ENCODE measurements at regions not wholly inside any gene's neighbourhood (a gene's known extent, or its start where the extent isn't known, plus 50 kb on each side); places are given as distances from the start of the nearest gene placed in this dataset.
"Not testable (repeated sequence)": the region's sequence is repeated elsewhere in the genome, so short reads cannot be mapped to it uniquely, and the experiment has no call there.

DNA sequence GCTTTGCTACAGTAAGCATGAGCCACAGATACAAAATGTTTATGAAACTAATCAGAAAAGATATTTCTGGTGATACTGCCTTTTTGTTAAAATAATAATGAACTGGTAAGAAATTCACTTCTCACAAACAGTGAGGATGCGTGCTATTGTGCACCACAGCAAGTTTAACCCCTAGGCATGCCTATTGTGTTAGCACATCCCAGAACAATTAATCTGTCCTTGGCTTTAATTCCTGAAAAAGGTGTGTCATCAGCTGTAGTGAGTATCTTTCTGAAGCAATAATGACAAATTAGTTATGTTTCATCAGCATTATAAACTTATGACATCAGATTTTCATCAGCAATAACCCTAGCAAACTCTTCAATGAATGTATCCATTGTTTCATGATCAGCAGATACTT lies 1307.2 kb downstream of the EFNA5 start:
- DNase-seq (ENCODE audit: low spot score), result no peak

- DNase-seq (ENCODE audit: low spot score), result no peak
Measured at GRCh38 chr5:106361905-106362304, 1308.8 kb downstream of the EFNA5 start.

DNA sequence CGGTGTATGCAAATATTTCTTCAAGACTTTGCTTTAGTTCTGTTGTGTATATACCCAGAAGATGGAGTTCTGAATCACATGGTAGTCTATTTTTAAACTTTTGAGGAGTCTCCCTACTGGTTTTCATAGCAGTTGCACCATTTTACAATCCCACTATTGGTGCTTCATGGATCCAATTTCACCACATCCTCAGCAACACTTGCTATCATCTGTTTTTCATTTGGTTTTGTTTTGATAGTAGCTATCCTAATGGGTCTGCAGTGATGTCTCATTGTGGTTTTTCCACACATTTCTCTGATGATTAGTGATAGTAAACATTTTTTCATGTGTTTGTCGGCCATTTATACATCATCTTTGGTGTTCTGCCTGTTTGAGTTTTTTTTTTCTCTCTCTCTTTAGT lies 1339.3 kb downstream of the EFNA5 start:
- no peak for DNase-seq (ENCODE audit: low spot score)

- no peak for DNase-seq (ENCODE audit: low spot score)
Measured at GRCh38 chr5:106324356-106324755, 1346.4 kb downstream of the EFNA5 start.

GRCh38 chr5:106321242-106321641 lies 1349.5 kb downstream of the EFNA5 start:
- DNase-seq (ENCODE audit: low spot score), result no peak

DNA sequence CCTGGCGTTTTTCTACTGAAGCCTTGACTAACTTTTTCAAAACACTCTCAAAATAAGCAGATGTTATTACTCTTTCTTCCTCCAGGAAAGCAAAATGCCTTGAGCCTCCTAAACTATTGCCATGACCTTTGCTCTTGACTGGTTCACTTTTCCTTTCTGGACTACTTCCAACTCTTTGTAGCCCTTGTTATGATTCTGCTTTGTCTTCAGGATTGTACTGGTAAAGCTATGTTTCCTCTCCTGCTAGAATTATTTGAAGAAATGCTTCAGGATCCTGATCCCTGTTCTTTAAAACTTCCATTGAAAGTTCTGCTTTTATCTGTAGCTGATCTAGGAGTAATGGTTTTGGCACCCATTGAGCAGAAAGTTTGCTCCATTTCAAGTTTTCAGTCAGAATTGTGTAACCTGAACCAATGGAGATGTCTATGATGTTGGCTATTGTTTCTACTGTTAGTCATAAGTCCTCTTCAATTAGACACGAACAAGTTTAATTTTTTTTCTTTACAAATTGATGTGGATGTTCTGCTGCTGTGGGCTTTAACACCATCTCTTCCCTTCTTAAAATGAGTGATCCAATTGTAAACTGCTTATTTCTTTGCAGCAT lies 1356.4 kb downstream of the EFNA5 start:
- no peak for DNase-seq (ENCODE audit: low spot score)

GRCh38 chr5:106312360-106312759 lies 1358.4 kb downstream of the EFNA5 start:
- DNase-seq (ENCODE audit: low spot score), result no peak

GRCh38 chr5:106311230-106311915 lies 1359.4 kb downstream of the EFNA5 start:
- DNase-seq (ENCODE audit: low spot score), result no peak

GRCh38 chr5:106307265-106307664 lies 1363.5 kb downstream of the EFNA5 start:
- DNase-seq (ENCODE audit: low spot score), result no peak

DNA sequence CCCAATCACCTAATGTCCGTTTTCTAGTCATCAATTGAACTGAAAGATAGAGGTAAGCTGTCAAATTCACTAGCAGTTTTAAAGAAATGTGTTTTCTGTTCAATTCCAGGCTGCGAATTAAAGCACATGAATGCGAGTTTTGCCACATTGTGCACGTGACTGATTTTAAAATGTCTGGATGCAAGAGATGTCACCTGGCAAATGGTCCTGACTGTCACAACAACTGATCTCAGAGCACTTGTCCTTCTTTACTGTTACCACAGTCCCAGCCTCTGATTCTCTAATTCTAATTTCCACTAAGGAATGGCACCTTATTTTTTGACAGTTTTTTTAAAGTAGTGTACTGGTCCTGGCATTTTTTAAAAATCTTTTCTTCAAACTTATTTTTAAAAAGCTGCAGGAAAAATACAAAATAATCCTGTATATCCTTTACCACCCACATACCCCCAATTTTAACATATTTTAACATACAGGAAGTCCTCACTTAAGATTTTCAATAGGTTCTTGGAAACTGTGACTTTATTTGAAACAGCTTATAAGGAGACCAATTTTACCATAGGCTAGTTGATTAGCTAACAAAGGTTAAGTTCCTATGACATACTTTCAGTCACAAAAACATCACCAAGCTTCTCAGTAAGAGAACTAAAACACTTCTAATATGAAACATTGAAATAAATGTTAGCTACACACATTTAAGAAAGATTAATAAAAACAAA lies 1364.3 kb downstream of the EFNA5 start:
- DNase-seq (ENCODE audit: low spot score), result no peak

GRCh38 chr5:106303911-106304310 lies 1366.8 kb downstream of the EFNA5 start:
- DNase-seq (ENCODE audit: low spot score), result no peak

DNA sequence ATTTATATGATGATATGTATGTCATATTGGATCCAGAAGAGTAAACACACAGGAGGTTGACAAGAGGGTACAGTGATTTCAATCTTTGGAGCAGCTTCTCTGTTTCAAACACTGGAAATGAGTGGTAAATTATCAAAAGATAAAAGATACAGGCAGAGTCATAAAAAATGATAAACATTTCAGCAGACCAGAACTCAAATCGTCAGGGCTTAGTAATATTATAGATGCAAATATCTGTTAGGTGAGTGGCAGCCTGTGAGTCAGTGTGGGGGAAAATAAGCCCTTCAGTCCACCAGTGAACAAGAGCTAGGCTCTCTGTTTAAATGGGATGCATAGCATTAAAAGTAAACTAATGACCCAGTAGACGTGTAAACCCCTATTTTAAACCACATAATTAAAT lies 1378.1 kb downstream of the EFNA5 start:
- DNase-seq (ENCODE audit: low spot score), result no peak

DNA sequence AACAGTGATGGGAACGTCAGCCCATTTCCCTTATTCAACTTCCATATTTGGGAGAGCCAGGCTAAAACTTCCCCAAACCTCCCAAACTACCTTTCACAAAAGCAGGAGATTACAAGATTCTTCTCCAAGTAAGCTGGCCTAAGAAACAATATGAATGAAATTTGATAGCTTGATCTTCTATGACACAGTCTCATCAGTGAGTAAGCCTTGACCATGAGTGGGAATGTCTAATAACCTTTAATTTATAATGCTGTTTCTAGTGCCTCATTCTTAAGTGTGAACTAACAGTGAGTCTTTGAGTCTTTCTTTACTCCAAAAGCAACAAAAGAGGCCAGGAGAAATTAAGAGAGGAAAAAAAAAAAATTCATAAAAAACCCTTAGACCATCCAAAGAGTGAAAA lies 1379.9 kb downstream of the EFNA5 start:
- DNase-seq (ENCODE audit: low spot score), result no peak

DNA sequence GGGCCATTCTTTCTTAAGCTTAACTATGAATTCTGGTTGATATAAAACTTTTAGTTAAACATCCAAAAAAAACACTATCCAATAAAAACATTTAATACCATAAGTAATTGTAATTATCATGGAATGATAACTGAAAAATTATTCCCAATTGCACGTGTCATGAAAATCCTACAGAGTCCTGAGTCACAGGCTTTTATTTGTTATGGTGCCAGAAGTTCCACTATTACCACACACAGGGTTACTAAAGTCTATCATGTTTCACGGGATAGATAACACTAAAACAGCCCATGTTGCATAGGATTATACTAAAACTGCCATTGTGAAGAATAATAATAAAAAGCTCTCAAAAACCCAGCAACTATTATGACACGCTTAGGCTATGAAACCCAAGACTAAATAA lies 1381.8 kb downstream of the EFNA5 start:
- no peak for DNase-seq (ENCODE audit: low spot score)

- no peak for DNase-seq (ENCODE audit: low spot score)
Measured at GRCh38 chr5:106277540-106278096, 1393.1 kb downstream of the EFNA5 start.

- DNase-seq (ENCODE audit: low spot score), result no peak
Measured at GRCh38 chr5:106269252-106269843, 1401.4 kb downstream of the EFNA5 start.

DNA sequence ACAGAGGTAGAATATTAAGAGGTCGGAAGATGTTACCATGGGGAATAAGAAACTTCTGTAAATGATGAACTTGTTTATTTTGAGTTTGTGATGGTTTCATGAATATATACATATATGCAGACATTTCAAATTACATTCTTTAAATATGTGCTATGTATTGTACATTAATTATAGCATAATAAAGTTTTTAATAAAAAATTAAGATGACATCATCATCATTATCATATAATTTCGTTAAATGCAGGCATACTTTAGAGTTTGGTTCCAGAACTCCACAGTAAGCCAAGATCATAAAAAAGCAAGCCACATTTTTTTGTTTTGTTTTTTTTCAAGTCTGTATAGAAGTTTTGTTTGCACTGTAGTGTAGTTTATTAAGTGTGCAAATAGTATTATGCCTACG lies 1403.5 kb downstream of the EFNA5 start:
- DNase-seq (ENCODE audit: low spot score), result no peak

- DNase-seq (ENCODE audit: low spot score), result no peak
Measured at GRCh38 chr5:106262395-106262794, 1408.3 kb downstream of the EFNA5 start.

DNA sequence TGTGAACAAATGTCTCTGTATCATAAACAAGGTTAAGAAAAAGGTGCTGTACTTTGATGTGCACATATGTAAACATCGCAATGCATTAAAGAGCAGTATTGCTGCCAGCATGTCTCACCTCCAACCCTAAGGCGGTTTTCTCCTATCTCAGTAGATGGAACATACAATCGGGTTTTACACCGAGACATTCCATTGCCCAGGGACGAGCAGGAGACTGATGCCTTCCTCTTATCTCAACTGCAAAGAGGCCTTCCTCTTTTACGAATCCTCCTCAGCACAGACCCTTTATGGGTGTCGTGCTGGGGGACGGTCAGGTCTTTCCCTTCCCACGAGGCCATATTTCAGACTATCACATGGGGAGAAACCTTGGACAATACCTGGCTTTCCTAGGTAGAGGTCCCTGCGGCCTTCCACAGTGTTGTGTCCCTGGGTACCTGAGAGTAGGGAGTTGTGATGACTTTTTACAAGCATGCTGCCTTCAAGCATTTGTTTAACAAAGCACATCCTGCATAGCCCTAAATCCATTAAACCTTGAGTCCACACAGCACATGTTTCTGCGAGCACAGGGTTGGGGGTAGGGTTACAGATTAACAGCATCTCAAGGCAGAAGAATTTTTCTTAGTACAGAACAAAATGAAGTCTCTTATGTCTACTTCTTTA lies 1411.2 kb downstream of the EFNA5 start:
- not testable (repeated sequence) for DNase-seq (ENCODE audit: low spot score)

DNA sequence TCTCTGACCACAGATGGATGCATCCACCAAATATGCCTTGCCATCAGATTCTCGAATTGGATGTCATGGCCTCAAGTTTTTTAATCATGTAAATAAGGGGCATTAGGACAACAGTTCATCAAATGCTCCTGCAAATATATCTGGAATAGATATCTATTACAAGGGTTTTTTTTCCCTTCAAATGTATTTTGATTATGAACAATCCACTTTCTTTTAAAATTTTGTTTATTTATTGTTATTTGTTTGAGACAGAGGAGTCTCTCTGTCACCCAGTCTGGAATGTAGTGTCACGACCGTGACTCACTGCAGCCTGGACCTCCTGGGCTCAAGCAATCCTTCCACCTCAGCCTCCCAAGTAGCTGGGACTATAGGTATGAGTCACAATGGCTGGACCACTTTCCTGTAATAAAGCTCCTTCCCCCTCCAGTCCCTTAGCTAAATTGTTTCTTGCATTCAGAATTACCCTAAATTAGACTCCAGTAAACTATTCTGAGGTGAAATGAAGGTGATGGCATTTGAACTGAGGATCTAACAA lies 1412.1 kb downstream of the EFNA5 start:
- no peak for DNase-seq (ENCODE audit: low spot score)

DNA sequence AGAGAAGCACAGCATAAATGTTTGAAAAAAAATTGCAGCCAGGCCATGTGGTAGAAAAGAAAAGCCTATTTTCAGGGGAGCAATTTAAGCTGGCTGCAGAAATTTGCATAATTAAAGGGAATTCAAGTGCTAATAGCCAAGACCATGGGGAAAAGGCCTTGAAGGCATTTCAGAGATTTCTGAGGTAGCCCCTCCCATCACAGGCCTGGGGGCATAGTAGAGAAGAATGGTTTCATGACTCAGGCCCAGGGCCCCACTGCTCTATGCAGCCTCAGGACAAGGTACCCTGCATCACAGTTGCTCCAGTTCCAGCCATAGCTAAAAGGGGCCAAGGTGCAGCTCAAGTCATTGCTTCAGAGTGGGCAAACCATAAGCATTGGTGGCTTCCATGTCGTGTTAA lies 1416.0 kb downstream of the EFNA5 start:
- peak; percentile 65 for DNase-seq (ENCODE audit: low spot score)
